Body of pancreas (tissue), 4 donors: ENCODE measurements at regions not wholly inside any gene's neighbourhood (a gene's known extent, or its start where the extent isn't known, plus 50 kb on each side); places are given as distances from the start of the nearest gene placed in this dataset.

Experiments
- ATAC-seq: fragments of 150-250 bp; one replicate; pipeline ENCODE4 v1.9.1; 2016
- DNase-seq, 4 donors: peaks; one replicate each; pipeline ENCODE4 v3.0.0-alpha.2; 2019
- H3K27ac ChIP-seq, 4 donors: fragments of 200-600 bp; sonication (generic); 1 replicate in 3 of 4; 2 replicates in 1 of 4; pipeline versions ENCODE4 v1.5.1 to v1.6.1; 2016 to 2019; ENCODE audit warnings: mild to moderate bottlenecking in 1 of 4, mixed read lengths in 1 of 4, moderate library complexity in 1 of 4
- H3K27me3 ChIP-seq, 2 donors: fragments of 200-600 bp; sonication (generic); one replicate each; pipeline ENCODE4 v1.6.0; 2016; ENCODE audit warnings: mild to moderate bottlenecking in 1 of 2
- H3K36me3 ChIP-seq, 2 donors: fragments of 200-600 bp; sonication (generic); replicated peaks in 1 of 2; 2 replicates each; pipeline ENCODE4 v1.5.1; 2016; ENCODE audit warnings: low read depth in 2 of 2; ENCODE audit not compliant: insufficient read depth in 1 of 2
- H3K4me1 ChIP-seq: fragments of 200-600 bp; sonication (generic); one replicate; pipeline ENCODE4 v1.6.0; 2016
- H3K4me3 ChIP-seq, 2 donors: fragments of 200-600 bp; sonication (generic); 1 replicate in 1 of 2; 2 replicates in 1 of 2; pipeline ENCODE4 v1.5.1; 2016 to 2019
- H3K9me3 ChIP-seq, 3 donors: fragments of 200-600 bp; sonication (generic); 1 replicate in 2 of 3; 2 replicates in 1 of 3; pipeline ENCODE4 v1.5.1; 2016
- POLR2A ChIP-seq, 3 donors: fragments of 450-650 bp; IDR thresholded peaks; one replicate each; pipeline ENCODE4 v1.6.1; 2016; ENCODE audit warnings: antibody characterized with exemption in 3 of 3, mild to moderate bottlenecking in 2 of 3
- WGBS, 2 donors: methylation state at CpG; one replicate each; pipeline ENCODE4 v1.1.5; 2017; 5-methylcytosine and 5-hydroxymethylcytosine counted together
- intact Hi-C: fragments of 100-400 bp; cut with DNase I; formaldehyde crosslinking; loops from one replicate; pipeline ENCODE4 v1.15.1; 2023
- TF ChIP-seq, protein P1 (sequence below), 7 experiments: fragments of 450-650 bp in 4 of 7; fragments of 200-600 bp in 3 of 7; sonication (generic) in 3 of 7; IDR thresholded peaks; one replicate each; pipeline ENCODE4 v1.5.1; 2016 to 2019; ENCODE audit warnings: antibody characterized with exemption in 7 of 7

DNA sequence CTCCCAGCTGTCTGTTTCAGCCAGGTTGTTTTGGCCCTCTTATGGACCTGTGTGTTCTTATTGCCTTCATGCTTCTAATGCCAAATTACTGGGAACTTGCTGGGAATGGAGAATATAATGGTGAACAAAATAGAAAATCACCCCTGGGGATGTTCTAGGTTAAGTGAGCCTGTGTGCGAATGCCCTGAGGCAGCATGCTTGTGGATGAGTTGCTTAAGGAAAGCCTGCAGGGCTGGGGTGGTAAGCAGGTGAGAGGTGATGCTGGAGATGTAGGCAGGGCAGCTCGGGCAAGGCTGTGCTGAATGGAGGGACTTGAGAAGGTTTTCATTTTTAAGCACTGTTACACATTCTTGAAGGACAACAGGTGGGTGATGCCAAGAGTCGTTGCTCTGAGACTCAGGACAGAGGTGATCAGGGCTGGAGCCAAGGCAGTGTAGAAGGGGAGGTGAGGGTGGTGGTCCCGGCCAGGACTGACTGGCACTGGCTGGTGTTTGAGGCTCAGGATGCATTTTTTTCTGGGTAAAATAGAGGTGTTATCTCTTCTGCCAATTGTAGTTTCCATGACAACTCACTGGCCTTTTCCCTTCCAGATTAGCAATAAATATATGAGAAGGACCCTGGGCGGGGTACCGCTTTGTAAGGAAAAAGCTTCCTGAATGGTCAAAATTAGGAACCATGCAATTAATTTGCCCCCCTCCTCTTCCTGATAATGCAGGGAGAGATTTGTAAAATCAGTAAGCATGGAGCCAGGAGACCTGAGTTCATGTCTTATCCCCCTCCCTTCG, 342.8 kb downstream of the ICE1 start:
- Histone ChIP-seq H3K27ac (no peak overlapping the region), H3K4me3 (no peak overlapping the region), H3K36me3 (no peaks in the 10 kb centered on the region), H3K4me1 (no peaks in the 10 kb centered on the region), H3K27me3 (no peaks in the 10 kb centered on the region), H3K9me3 (no peaks in the 10 kb centered on the region)
- ATAC-seq, result no peak
- TF ChIP-seq, protein P1, sequence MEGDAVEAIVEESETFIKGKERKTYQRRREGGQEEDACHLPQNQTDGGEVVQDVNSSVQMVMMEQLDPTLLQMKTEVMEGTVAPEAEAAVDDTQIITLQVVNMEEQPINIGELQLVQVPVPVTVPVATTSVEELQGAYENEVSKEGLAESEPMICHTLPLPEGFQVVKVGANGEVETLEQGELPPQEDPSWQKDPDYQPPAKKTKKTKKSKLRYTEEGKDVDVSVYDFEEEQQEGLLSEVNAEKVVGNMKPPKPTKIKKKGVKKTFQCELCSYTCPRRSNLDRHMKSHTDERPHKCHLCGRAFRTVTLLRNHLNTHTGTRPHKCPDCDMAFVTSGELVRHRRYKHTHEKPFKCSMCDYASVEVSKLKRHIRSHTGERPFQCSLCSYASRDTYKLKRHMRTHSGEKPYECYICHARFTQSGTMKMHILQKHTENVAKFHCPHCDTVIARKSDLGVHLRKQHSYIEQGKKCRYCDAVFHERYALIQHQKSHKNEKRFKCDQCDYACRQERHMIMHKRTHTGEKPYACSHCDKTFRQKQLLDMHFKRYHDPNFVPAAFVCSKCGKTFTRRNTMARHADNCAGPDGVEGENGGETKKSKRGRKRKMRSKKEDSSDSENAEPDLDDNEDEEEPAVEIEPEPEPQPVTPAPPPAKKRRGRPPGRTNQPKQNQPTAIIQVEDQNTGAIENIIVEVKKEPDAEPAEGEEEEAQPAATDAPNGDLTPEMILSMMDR (IDR thresholded peaks at IDR 0.05), result no peak
- TF ChIP-seq POLR2A (IDR thresholded peaks at IDR 0.05), result no peak
- WGBS, 2 donors, result 71 to 74% methylated on average over 7 of the region's 7 CpGs
- DNase-seq, result no peak
- intact Hi-C loops, result no loop called here

DNA sequence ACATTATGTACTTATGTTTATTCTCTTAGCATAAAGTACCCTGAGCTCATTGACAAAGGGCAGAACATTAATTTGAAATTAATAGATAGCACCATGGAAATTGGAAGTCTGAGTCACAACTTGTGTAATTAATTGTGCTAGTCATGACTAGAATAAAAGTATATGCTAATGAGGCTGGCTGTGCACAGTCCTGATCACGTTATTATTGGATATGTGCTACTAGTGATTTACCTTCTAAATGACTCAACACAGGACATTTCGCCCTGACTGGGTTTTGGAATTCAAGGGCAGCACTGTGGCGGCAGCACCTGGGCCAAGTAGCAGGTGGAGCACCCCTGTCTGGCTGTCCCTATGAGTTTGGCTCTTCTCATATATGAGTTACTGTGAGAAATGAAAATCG, 341.8 kb downstream of the ICE1 start:
- Histone ChIP-seq H3K4me3 (no peak overlapping the region), H3K36me3 (no peaks in the 10 kb centered on the region), H3K27me3 (no peaks in the 10 kb centered on the region), H3K4me1 (no peaks in the 10 kb centered on the region), H3K9me3 (no peaks in the 10 kb centered on the region), H3K27ac (no peak overlapping the region)
- DNase-seq (no peak), ATAC-seq (no peak)
- TF ChIP-seq, protein P1 (IDR thresholded peaks at IDR 0.05), result no peak
- TF ChIP-seq POLR2A (IDR thresholded peaks at IDR 0.05), result no peak
- WGBS, 2 donors, result 56 to 59% methylated on average over 4 of the region's 4 CpGs
- intact Hi-C loops, result no loop called here

DNA sequence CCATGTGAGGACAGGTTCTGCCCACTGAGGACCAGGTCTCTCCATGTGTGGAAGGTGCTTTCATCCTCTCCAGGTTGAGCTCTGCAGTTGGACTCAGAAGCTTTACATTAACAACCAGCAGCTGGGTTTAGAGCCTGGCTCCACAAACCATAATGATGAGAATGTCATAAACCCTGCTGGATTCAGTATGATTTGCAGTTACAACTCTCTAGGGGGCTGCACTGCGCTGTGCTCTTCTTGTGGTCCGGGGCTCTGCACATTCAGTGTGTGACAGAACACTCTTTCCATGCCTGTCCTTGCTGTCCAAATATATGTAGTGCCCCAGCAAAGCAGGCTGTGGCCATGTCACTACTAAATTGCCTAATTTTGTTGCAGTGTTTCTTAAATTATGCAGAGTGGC, 334.3 kb downstream of the ICE1 start:
- H3K4me3 ChIP-seq, result no peak overlapping the region
- no peak overlapping the region for H3K27ac ChIP-seq
- ATAC-seq (no peak), DNase-seq (no peak)
- no peaks in the 10 kb centered on the region for H3K27me3 ChIP-seq
- intact Hi-C loops, result no loop called here
- H3K4me1 ChIP-seq, result no peaks in the 10 kb centered on the region
- TF ChIP-seq, protein P1 (IDR thresholded peaks at IDR 0.05), result no peak
- TF ChIP-seq POLR2A (IDR thresholded peaks at IDR 0.05), result no peak
- H3K36me3 ChIP-seq, result no peaks in the 10 kb centered on the region
- no peaks in the 10 kb centered on the region for H3K9me3 ChIP-seq
- WGBS, 2 donors, result 68 to 79% methylated on average over 2 of the region's 2 CpGs

DNA sequence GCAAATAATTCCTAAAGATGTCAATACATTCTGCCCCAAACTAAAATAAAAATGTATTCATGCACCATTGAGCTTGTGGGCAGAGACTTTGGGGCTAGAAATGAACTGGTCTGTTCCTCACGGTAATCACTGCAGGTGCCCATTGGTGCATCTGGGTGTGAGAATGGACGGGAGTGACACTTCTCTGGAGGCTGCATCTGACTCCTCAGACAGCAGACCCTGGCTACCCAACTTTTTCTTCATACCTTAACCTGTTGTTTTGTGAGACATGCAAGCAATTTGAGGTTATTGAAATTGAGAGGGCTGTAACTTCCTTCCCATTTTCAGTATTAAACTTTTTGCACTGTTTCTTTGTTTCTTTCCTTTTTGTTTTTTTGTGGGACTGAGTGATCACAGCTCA, 333.4 kb downstream of the ICE1 start:
- Histone ChIP-seq H3K27ac (no peak overlapping the region), H3K36me3 (no peaks in the 10 kb centered on the region), H3K9me3 (no peaks in the 10 kb centered on the region), H3K27me3 (no peaks in the 10 kb centered on the region), H3K4me1 (no peaks in the 10 kb centered on the region), H3K4me3 (no peak overlapping the region)
- 54 to 75% methylated on average over 2 of the region's 2 CpGs for WGBS, 2 donors
- DNase-seq, result no peak
- intact Hi-C loops, result no loop called here
- ATAC-seq, result no peak
- TF ChIP-seq, protein P1 (IDR thresholded peaks at IDR 0.05), result no peak
- TF ChIP-seq POLR2A (IDR thresholded peaks at IDR 0.05), result no peak

DNA sequence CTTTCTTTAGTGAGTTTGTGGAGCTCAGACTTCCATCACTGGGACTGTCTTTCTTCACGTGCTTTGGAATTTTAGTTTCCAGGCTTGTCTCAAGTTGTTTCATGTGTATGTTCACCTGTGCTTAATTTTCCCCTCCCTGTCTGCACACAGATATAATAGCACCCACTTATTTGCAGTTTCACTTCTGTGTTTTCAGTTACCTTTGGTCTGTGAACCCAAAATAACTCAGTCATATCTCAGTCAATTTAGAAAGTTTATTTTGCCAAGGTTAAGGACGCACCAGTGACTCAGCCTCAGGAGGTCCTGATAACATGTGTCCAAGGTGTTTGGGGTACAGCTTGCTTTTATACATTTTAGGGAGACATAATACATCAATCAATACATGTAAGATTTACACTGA, 330.4 kb downstream of the ICE1 start:
- no peaks in the 10 kb centered on the region for H3K36me3 ChIP-seq
- 27 to 36% methylated on average over 2 of the region's 2 CpGs for WGBS, 2 donors
- no peaks in the 10 kb centered on the region for H3K9me3 ChIP-seq
- intact Hi-C loops, result no loop called here
- TF ChIP-seq, protein P1 (IDR thresholded peaks at IDR 0.05), result no peak
- no peak for TF ChIP-seq POLR2A (IDR thresholded peaks at IDR 0.05)
- no peak overlapping the region for H3K27ac ChIP-seq
- DNase-seq, result no peak
- no peak overlapping the region for H3K4me3 ChIP-seq
- no peaks in the 10 kb centered on the region for H3K4me1 ChIP-seq
- no peak for ATAC-seq
- H3K27me3 ChIP-seq, result no peaks in the 10 kb centered on the region
